Vagina (tissue), 2 donors: ENCODE measurements at regions not wholly inside any gene's neighbourhood (a gene's known extent, or its start where the extent isn't known, plus 50 kb on each side); places are given as distances from the start of the nearest gene placed in this dataset.

Experiments used
- DNase-seq, 2 donors: peaks; one replicate each; pipeline ENCODE4 v3.0.0-alpha.2; 2017; ENCODE audit errors: extremely low spot score in 2 of 2
- H3K27ac ChIP-seq: fragments of 200-600 bp; sonication (generic); one replicate; pipeline ENCODE4 v1.5.1; 2019
- H3K27me3 ChIP-seq: fragments of 200-600 bp; sonication (generic); one replicate; pipeline ENCODE4 v1.5.1; 2019
- H3K36me3 ChIP-seq, 2 donors: fragments of 200-600 bp; sonication (generic); one replicate each; pipeline ENCODE4 v1.5.1; 2017 to 2019
- H3K4me1 ChIP-seq: fragments of 200-600 bp; sonication (generic); one replicate; pipeline ENCODE4 v1.5.1; 2019
- H3K4me3 ChIP-seq, 2 donors: fragments of 200-600 bp; sonication (generic); 1 replicate in 1 of 2; 2 replicates in 1 of 2; pipeline ENCODE4 v1.5.1; 2016 to 2019
- H3K9me3 ChIP-seq: fragments of 200-600 bp; sonication (generic); one replicate; pipeline ENCODE4 v1.5.1; 2019
- CTCF ChIP-seq, 3 experiments: fragments of 450-650 bp in 2 of 3; fragments of 200-600 bp in 1 of 3; sonication (generic) in 1 of 3; IDR thresholded peaks; one replicate each; pipeline ENCODE4 v1.5.1; 2017 to 2019; ENCODE audit warnings: antibody characterized with exemption in 3 of 3, mild to moderate bottlenecking in 2 of 3, moderate library complexity in 2 of 3
- POLR2A ChIP-seq, 2 donors: fragments of 450-650 bp; IDR thresholded peaks; one replicate each; pipeline ENCODE4 v1.6.1; 2017; ENCODE audit warnings: antibody characterized with exemption in 2 of 2, mild to moderate bottlenecking in 2 of 2, moderate library complexity in 2 of 2
- POLR2AphosphoS5 ChIP-seq, 2 donors: sonication (generic); formaldehyde crosslinking; IDR thresholded peaks; one replicate each; pipeline ENCODE4 v1.9.0; 2017; ENCODE audit warnings: antibody characterized with exemption in 2 of 2, mild to moderate bottlenecking in 2 of 2, low read depth in 1 of 2; ENCODE audit not compliant: insufficient read depth in 1 of 2
- intact Hi-C: fragments of 100-400 bp; cut with DNase I; formaldehyde crosslinking; loops from one replicate; pipeline ENCODE4 v1.15.1; 2023

- no peak for TF ChIP-seq POLR2A (IDR thresholded peaks at IDR 0.05)
- TF ChIP-seq CTCF (IDR thresholded peaks at IDR 0.05), result no peak
- no peak for TF ChIP-seq POLR2AphosphoS5 (IDR thresholded peaks at IDR 0.05; ENCODE audit: insufficient read depth in 1 of 2, low read depth in 1 of 2)
- Histone ChIP-seq H3K36me3 (no peaks in the 10 kb centered on the region), H3K4me1 (no peaks in the 10 kb centered on the region), H3K9me3 (no peaks in the 10 kb centered on the region), H3K27me3 (no peaks in the 10 kb centered on the region), H3K27ac (no peak overlapping the region), H3K4me3 (no peak overlapping the region)
- intact Hi-C loops, result no loop called here
- no peak for DNase-seq
Measured at GRCh38 chr10:113341138-113341537, 211.7 kb upstream of the HABP2 start.

- H3K36me3 ChIP-seq, result no peaks in the 10 kb centered on the region
- H3K9me3 ChIP-seq, result no peaks in the 10 kb centered on the region
- no peak for DNase-seq
- intact Hi-C loops, result no loop called here
- no peak overlapping the region for H3K27ac ChIP-seq
- H3K4me1 ChIP-seq, result no peaks in the 10 kb centered on the region
- TF ChIP-seq CTCF (IDR thresholded peaks at IDR 0.05) (no peak), POLR2A (IDR thresholded peaks at IDR 0.05) (no peak), POLR2AphosphoS5 (IDR thresholded peaks at IDR 0.05; ENCODE audit: insufficient read depth in 1 of 2, low read depth in 1 of 2) (no peak)
- H3K4me3 ChIP-seq, result no peak overlapping the region
- H3K27me3 ChIP-seq, result no peaks in the 10 kb centered on the region
Measured at GRCh38 chr10:113345826-113346624, 206.8 kb upstream of the HABP2 start.

- H3K27ac ChIP-seq, result no peak overlapping the region
- no peak for DNase-seq
- no peak overlapping the region for H3K4me3 ChIP-seq
- no peaks in the 10 kb centered on the region for H3K9me3 ChIP-seq
- H3K36me3 ChIP-seq, result no peaks in the 10 kb centered on the region
- intact Hi-C loops, result no loop called here
- H3K4me1 ChIP-seq, result no peaks in the 10 kb centered on the region
- no peak for TF ChIP-seq CTCF (IDR thresholded peaks at IDR 0.05)
- no peak for TF ChIP-seq POLR2A (IDR thresholded peaks at IDR 0.05)
- no peak for TF ChIP-seq POLR2AphosphoS5 (IDR thresholded peaks at IDR 0.05; ENCODE audit: insufficient read depth in 1 of 2, low read depth in 1 of 2)
- H3K27me3 ChIP-seq, result no peaks in the 10 kb centered on the region
Measured at GRCh38 chr10:113347508-113347907, 205.3 kb upstream of the HABP2 start.

- no peak overlapping the region for H3K27ac ChIP-seq
- DNase-seq, result no peak
Measured at GRCh38 chr10:113348694-113349093, 204.2 kb upstream of the HABP2 start.

More at GRCh38 chr10:113348694-113349093, 204.2 kb upstream of the HABP2 start:
- intact Hi-C loops, result no loop called here
- Histone ChIP-seq H3K27me3 (no peaks in the 10 kb centered on the region), H3K4me1 (no peaks in the 10 kb centered on the region), H3K9me3 (no peaks in the 10 kb centered on the region), H3K4me3 (no peak overlapping the region), H3K36me3 (no peaks in the 10 kb centered on the region)
- no peak for TF ChIP-seq POLR2AphosphoS5 (IDR thresholded peaks at IDR 0.05; ENCODE audit: insufficient read depth in 1 of 2, low read depth in 1 of 2)
- TF ChIP-seq CTCF (IDR thresholded peaks at IDR 0.05), result no peak
- TF ChIP-seq POLR2A (IDR thresholded peaks at IDR 0.05), result no peak
